GM18520 (cell line): ENCODE measurements at regions not wholly inside any gene's neighbourhood (a gene's known extent, or its start where the extent isn't known, plus 50 kb on each side); places are given as distances from the start of the nearest gene placed in this dataset.

ENCODE experiments used
- ATAC-seq: cut with Tn5 transposase; IDR thresholded peaks from one replicate; pipeline ENCODE4 v1.9.1; 2021; ENCODE audit not compliant: unreplicated experiment

- ATAC-seq, result no peak
These were observed 238.4 kb downstream of the ZEB2 start for GRCh38 chr2:144281476-144281875.

GRCh38 chr2:144280009-144280408 is 239.9 kb downstream of the ZEB2 start:
- no peak for ATAC-seq

GRCh38 chr2:144279165-144279564 is 240.8 kb downstream of the ZEB2 start:
- no peak for ATAC-seq

GRCh38 chr2:144277622-144278354 is 242.1 kb downstream of the ZEB2 start:
- ATAC-seq, result no peak

- no peak for ATAC-seq
These were observed 244.6 kb downstream of the ZEB2 start for GRCh38 chr2:144275340-144275739.

- ATAC-seq, result no peak
These were observed 245.8 kb downstream of the ZEB2 start for GRCh38 chr2:144274131-144274530.

- no peak for ATAC-seq
These were observed 249.0 kb downstream of the ZEB2 start for GRCh38 chr2:144270951-144271350.

- no peak for ATAC-seq
These were observed 251.8 kb downstream of the ZEB2 start for GRCh38 chr2:144268036-144268678.

- peak; percentile 93 for ATAC-seq
These were observed 252.7 kb downstream of the ZEB2 start for GRCh38 chr2:144267239-144267638.

GRCh38 chr2:144265654-144266053 is 254.3 kb downstream of the ZEB2 start:
- no peak for ATAC-seq

- ATAC-seq, result no peak
These were observed 258.0 kb downstream of the ZEB2 start for GRCh38 chr2:144261966-144262365.

GRCh38 chr2:144261336-144261735 is 258.6 kb downstream of the ZEB2 start:
- ATAC-seq, result no peak

GRCh38 chr2:144259332-144259731 is 260.6 kb downstream of the ZEB2 start:
- no peak for ATAC-seq

- ATAC-seq, result no peak
These were observed 261.8 kb downstream of the ZEB2 start for GRCh38 chr2:144258154-144258553.

GRCh38 chr2:144256996-144257707 is 262.8 kb downstream of the ZEB2 start:
- ATAC-seq, result no peak

- ATAC-seq, result no peak
These were observed 265.3 kb downstream of the ZEB2 start for GRCh38 chr2:144254342-144255235.

GRCh38 chr2:144253743-144254142 is 266.2 kb downstream of the ZEB2 start:
- no peak for ATAC-seq

GRCh38 chr2:144252694-144253093 is 267.2 kb downstream of the ZEB2 start:
- ATAC-seq, result no peak

- no peak for ATAC-seq
These were observed 270.8 kb downstream of the ZEB2 start for GRCh38 chr2:144249035-144249637.

GRCh38 chr2:144248350-144249034 is 271.4 kb downstream of the ZEB2 start:
- no peak for ATAC-seq
